HG03039 (cell line): ENCODE measurements at regions not wholly inside any gene's neighbourhood (a gene's known extent, or its start where the extent isn't known, plus 50 kb on each side); places are given as distances from the start of the nearest gene placed in this dataset.

Experiments used
- ATAC-seq: cut with Tn5 transposase; IDR thresholded peaks from one replicate; pipeline ENCODE4 v1.9.1; 2021; ENCODE audit warnings: mild to moderate bottlenecking, moderate library complexity; ENCODE audit not compliant: unreplicated experiment

DNA sequence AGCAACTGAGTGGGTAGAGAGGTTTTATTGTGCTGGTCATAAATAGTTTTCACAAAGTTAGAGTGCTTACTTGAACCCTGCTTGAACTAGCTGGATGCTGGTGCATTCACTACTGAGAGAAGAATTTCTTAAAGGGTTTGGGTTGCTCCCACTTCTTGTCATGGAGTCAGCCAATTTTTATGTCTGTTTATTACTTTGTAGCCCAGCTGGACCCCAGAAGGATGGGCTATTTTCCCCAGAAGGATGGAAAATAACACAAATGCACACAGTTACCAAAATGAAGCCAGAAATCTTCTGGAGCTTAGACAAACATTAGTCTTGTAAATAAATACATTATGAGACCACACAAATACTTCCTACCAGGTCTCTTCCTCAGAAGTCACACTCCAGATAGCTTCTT is 480.8 kb upstream of the TNC start:
- ATAC-seq, result no peak

DNA sequence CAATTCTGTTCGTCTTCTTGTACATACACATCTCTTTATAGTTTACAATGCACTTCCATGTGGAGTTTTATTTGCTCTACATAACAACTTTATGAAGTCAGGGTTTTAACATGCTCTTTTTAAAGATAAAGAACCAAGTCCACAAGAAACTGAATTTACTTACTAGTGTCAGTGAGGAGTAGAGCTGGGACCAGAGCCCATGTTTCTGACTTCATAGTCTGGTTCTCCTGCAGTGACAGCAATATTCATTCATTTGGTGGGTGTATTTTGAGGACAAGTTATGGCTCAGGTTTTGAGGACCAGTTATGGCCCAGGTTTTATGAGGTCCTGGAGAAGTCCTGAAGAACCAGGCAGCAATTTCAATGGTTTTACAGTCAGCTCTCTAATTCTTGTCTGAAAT is 481.9 kb upstream of the TNC start:
- no peak for ATAC-seq

DNA sequence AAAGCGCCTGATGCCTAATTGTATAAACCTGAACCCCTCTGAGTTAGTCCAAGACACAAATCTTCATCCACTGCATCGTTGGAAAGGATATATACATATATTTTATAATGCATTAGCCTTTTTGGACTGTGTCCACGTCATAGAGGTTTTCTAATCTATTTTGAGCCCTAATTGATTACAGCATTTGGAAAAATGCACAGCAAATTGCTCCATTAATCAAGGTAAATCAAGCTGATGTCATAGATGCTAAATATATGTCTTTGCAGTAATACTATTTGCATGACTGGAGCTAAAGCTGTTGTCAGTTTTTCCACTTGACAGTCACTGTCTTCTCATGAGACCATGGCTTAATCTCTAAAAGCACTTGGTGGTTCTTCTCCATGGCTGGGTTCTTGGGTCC is 483.5 kb upstream of the TNC start:
- no peak for ATAC-seq

DNA sequence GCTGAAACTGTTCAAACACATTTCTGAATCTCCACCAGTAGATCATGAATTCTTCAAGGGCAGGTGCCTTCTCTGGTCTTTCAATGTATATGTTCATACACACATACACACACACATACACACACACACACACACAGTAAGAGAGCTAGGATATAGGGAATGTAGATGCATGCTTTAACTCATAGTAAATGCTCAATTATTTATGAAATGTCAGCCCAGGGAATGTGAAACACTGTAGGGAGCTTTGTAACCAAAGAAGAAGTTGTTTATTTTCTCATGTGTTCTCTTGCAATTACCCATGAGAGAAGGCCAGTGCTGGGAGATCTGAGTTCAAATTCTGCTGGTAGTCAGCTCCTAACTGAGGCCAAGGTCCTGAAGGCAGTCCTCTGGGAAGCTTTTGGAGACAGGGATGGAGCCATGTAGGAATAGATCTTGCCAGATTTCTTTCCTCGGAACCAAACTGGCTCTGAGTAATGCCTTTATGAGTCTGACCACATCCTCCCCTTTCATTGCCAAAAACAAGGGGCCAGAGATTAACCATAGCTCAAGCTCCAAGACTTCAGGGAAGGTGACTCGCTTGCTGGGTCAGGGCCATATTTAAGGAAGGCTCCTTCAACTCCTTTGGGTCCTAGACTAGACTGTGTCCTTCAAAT is 487.0 kb upstream of the TNC start:
- ATAC-seq, result no peak

DNA sequence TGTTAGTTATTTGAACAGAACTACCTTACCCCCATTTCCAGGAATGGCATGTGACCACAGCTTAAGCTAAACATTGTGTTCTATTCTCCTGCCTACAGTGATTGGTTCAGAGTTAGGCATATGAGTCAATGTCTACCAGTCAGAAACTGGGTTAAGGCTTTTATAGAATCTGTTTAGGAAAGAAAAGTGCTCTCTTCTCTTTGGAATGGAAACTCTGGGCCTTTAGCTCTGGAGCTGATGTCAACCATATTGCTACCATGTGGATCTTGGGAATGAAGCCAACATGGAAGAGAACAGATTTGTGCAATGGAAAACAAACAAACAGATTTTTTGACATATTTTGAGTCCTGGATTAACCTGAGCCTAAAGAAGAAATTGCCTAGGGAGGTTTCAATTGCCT is 488.9 kb upstream of the TNC start:
- ATAC-seq, result no peak

DNA sequence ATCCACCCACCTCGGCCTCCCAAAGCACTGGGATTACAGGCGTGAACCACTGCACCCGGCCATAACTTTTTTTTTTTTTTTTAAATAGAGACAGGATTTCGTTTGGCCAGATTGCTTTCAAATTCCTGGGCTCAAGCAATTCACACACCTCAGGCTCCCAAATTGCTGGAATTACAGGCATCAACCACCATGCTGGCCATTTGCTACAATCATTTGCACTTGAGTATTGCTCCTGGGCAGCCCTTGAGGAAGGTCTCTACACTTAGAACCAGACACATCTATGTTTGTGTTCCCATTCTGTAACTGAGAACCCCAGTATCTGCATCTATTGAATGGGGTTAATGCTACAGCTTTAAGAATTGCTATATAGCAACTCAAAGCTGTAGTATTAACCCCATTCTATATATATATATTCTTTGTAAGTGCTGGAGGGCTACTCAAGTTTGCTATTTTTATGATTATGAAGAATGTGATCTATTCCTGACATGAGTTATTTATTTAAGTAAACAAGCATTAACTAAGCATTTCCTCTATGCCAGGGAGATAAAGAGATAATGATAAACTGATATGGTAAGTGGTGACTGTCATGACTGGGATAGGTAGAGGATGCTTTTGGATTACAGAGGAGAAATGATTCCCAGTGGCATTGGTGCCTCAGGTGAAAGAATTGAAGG is 496.5 kb upstream of the TNC start:
- ATAC-seq, result no peak

DNA sequence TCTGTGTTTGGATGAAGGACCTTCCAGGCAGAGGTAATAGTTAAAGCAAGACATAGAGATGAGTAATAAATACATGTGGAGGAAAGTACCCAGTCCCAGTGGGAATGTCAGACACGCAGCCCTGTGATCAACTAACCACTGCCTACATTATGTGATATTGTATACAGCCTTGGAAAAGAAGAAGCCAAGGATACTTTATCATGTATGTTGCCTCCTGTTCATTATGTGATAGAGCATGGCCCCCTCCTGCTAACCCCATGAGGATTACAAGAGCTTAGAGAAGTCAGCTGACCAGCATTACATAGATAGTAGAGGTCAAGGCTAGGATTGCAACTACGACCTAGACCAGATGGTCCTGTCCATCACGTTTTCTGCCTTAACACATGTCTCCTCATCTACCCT is 497.0 kb upstream of the TNC start:
- no peak for ATAC-seq

DNA sequence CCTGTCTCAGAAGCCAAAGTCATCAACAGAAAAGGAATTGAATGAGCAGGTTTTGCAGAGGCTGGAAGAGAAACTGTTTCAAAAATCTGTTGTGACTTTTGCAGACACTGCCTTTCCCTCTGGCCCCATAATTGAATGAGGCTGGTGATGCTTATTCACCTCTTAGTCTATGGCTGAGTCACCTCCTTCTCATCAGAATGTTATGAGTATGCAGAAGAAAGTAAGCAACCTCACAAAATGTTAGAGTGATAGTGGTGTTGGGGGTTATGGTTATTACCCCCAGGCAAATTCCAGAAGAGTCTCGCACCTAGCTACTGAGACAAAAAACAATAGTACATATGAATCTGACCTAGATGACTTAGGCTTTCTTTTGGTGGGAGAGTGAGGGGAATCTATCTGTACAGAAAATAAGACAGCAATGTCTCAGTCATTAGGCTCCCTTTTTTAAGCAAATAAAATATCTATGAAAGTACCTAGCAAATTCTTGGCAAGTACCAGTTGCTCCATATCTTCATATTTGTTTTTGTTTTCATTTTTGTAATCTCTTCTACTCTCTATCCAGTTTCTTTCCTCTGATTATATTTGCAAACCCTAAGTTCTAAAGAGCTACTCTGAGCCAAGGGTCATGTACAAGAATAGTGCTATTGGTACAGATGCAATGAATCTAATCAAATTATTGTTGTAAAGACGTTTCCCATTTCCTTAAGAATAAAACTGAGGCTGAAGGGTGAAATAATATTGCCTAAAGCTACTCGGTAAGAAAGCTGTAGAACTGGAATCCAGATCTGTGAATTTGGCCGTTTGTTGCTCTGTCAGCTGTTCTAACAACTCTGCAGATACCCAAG is 498.1 kb upstream of the TNC start:
- ATAC-seq, result no peak

DNA sequence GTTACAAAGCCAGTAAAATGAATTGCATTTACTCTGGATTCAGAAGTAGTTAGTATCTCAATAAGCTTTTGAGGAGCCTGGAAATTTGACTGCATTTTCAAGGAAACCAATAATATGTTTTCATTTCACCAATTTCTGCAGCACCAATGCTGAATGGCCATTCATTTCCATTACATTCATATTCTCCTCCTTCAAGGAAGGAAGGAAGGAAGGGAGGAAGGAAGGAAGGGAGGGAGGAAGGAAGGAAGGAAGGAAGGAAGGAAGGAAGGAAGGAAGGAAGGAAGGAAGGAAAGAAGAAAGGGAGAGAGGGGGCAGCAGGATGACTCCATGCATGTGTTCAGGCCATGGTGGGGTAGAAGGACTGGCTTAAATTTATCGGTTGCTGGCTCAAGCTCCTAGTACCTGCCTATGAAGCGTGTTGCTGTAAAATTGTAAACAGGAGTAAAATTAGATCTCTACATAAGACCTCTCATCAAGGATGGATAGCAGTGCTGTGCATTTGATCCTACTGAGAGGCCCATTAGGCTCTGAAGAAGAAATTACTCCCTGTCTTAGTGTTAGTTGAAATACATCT is 498.8 kb upstream of the TNC start:
- no peak for ATAC-seq

DNA sequence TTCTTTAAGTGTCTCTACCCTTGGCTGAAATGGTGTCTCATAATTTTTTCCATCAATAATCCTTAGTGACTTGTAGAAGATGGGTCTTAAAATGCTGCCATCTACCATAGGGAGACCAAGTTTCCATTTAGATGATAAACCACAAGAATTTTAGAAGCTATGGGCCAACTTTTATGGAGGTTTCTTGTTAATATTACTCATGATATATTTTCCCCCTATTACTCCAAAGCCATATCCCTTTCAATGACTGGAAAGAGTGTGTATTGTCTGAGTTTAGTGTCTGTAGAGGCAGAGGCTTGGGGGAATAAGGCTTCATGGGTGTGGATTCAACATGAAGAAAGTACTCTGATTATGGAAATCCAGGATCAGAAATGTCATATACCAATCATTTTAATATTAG is 507.3 kb upstream of the TNC start:
- no peak for ATAC-seq

DNA sequence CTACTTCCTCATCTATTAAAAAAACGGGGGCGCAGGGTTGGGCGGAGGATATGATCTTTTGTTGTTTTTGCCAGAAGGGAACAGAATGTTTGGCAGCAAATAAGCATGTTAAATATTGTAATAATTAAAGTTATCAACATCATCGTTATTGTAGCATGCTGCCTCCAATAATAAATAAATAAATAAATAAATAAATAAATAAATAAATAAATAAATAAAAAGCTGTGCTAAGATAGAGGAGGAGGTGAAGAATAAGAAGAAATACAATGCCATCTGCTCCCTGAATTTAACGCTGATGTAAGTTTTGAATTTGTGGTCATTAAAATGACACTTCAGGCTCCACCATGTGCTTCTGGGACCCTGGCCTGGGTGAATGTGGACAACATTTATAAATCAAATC is 508.0 kb upstream of the TNC start:
- no peak for ATAC-seq

DNA sequence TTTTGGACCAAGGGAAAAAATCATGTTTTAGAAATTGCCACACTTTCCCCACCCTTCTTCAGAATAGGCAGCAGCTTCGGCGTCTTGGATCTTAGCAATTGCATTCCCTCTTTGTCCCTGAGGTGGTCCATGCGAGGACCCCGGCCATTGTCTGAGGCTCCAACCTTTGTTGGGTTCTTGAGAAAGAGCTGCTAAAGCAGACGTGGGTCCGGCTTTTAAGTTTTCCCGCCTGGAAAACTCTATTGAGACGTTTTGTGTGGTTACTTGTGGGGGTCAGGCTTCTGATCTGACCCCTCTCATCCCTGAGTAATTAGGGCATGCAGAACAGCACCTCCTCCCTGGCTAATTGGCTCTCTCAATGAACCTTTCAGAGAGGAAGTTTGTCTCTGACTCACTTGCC is 509.6 kb upstream of the TNC start:
- ATAC-seq, result no peak

DNA sequence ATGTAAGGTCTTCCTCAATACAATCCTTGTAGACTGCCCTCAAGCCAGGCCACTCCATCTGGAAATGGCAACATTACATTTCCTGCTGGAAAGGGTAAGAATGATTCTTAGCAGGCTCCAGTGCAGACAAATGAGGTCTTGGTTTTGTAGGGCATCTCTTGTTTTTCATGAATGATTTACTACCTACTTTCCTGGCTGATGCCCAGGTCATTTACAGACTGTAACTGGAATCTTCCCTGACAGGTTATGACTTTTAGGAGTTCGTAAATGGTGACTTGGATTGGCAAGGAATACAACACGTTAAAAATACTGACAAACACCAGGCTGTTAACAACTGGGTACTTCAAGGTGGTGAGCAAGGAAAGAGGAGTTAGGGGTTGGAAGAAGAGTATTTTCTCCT is 510.5 kb upstream of the TNC start:
- ATAC-seq, result no peak

DNA sequence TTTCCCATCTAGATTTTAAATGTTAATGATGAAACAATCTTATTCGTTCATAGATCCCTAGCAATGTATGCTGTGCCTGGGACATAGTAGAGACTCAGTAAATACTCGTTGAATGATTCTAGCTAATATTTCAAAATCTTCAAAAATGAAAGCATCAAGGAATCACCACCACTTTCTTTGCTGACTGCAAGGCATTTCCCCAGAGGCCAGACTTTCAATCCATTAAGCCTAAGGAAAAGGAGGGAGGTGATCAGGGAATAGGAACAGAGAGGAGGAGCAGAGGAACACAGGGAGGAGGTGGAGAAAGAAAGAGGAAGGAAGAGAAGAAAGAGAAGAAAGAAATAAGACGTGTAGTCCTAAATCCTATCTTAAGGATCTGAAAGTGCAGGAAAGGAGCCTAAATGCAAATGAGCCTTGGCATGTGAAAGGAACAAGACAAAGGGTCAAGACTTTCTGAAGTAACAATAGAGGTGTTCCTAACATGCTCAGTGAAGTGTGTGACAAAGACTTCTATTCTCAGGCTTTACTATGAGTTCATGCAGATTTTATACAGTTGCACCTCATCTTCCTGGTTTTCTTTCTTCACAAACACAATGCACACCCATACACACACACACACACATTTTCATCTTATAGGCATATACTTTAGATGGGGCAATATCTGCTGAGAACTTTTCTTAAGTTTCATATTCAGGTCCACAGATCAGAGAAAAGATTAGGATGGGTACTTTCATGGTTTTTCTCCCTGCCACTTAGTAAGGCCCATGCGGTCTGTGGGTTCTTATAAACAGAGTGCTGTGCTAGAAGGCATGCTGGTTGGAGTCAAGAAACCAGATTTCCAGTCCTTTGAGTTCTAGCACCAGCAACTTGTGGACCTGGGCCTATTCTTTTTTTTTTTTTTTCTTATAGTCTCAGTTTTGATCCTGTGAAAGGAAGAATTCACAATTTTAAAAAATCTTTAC is 512.2 kb upstream of the TNC start:
- ATAC-seq, result no peak

DNA sequence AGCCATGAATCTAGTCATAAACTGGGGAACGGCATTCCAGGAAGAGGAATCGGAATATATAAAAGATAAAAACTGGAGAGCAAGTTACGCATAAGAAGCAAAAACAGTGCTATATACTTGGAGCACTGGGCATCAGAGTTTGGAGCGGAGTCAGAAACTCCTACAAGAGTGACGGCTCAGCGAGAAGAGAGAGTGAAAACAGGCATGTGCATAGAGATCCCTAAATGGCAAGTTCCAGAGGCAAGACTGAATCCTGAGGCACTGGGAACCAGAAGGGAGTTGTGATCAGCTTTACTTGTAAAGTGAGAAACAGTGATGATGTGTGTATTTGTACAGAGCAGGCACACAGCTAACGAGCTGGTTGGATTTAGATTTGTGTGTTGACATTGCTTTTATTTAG is 514.4 kb upstream of the TNC start:
- no peak for ATAC-seq

DNA sequence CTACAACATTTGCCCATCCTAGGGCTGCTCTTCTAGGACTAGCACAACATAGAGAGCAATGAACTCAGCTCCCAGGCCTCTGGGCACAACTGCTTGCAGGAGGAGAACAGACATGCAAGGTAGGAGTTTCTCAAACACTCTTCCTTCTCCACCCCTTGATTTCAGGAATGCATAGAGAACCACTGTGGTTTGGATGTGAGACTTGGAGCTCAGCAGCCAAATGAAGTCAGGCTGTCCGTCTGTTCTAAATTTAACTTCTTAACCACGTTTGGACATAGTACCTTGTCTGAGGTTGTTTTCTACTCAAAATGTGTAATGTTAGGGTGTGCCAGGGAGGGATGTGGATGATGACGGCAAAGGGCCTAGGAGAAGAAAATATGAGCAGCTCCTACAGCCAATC is 515.1 kb upstream of the TNC start:
- ATAC-seq, result no peak

DNA sequence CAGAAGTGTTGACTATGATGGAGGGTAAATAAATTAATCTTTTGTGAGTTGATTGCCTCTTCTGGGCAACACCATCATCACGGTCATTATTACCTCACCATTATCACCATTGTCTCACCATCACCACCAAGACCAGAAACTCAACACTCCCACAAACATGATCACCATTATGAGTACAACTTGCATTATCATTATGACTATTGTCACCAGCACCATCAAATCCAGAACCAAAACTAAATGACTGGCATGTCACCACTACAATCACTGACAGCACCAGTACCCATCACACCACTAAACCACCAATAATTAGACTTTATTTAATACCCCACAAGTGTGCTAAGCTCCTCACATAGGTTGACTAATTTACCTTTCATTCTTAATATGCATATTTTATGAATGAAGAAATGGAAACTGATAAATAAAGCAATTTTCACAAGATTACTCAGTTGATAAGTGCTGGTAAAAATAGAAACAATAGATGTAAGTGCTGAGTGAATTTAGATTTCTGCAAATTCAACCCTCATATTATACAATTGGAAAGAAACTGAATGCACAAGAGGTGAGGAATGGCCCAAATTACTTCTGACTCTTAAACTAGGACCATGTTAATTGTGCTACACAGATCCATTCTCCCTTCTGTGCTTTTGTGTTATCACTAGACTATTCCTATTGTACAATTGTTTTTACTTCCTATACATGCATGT is 517.8 kb upstream of the PAPPA start:
- ATAC-seq, result no peak

DNA sequence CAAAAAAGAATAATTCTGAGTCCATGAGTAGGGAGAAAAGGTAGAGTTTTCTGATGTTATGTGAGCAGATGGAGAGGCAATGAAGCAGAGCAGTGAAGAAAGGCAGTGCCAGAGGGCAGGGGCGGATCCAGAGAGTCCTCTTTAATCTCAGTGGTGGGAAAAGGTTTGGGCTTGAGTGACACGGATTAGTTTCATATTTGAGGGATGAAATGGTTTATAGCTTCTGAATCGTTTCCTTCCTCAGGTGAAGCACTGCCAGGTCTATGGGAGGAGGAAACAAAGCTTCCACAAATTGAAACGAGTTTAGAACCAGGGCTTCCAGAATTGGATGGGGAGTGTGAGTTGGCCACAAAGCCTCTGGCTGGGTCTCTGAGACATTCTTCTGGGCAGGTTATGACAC is 517.0 kb upstream of the PAPPA start:
- no peak for ATAC-seq

DNA sequence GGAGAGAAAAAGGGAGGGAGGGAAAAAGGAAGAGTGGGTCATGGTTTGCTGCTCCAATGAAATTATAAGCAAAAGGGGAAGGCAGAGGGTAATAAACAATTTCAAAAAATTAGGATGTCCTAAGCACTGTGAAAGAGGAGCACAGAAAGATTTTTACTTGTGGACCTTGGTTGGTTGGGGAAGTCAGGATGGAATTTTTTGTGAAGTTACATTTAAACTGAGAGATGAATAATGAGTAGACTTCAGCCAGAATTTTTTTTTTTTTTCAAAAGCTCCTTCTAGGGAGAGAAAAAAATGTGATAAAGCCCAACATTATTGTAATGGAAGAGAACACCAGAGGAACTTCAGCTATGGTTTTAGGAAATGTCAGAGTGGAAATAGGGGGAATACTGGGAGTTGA is 515.9 kb upstream of the PAPPA start:
- no peak for ATAC-seq

DNA sequence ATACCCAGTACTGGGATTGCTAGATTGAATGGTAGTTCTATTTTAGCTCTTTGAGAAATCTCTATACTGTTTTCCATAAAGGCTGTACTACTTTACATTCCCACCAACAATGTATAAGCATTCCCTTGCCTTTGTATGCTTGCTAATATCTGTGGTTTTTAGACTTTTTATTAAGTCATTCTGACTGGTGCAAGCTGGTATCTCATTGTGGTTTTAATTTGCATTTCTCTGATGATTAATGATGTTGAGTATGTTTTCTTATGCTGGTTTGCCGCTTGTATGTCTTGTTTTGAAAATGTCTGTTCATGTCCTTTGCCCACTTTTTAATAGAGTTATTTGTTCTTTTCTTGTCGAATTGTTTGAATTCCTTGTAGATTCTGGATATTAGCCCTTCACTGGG is 512.7 kb upstream of the PAPPA start:
- no peak for ATAC-seq
